Thymus (tissue), 11 donors: ENCODE measurements at regions not wholly inside any gene's neighbourhood (a gene's known extent, or its start where the extent isn't known, plus 50 kb on each side); places are given as distances from the start of the nearest gene placed in this dataset.
"Not testable (repeated sequence)": the region's sequence is repeated elsewhere in the genome, so short reads cannot be mapped to it uniquely, and the experiment has no call there.

ENCODE experiments used
- DNase-seq, 9 donors: peaks; one replicate each; pipeline ENCODE4 v3.0.0-alpha.2; 2013; ENCODE audit warnings: low spot score in 9 of 9, low read depth in 6 of 9, missing footprints in 1 of 9
- H3K27ac ChIP-seq, 2 donors: one replicate each; pipeline ENCODE4 v1.5.1; 2013; ENCODE audit warnings: control low read depth in 1 of 2, low read depth in 1 of 2, low read length in 1 of 2, mild to moderate bottlenecking in 1 of 2, moderate library complexity in 1 of 2
- H3K27me3 ChIP-seq, 2 donors: one replicate each; pipeline ENCODE4 v1.5.1; 2013; ENCODE audit warnings: low read length in 1 of 2; ENCODE audit not compliant: control insufficient read depth in 2 of 2, insufficient read depth in 1 of 2
- H3K36me3 ChIP-seq, 2 donors: one replicate each; pipeline ENCODE4 v1.5.1; 2013; ENCODE audit warnings: low read length in 1 of 2, mild to moderate bottlenecking in 1 of 2, moderate library complexity in 1 of 2; ENCODE audit not compliant: control insufficient read depth in 2 of 2, insufficient read depth in 2 of 2
- H3K4me1 ChIP-seq, 2 donors: one replicate each; pipeline ENCODE4 v1.5.1; 2013; ENCODE audit warnings: low read length in 2 of 2; ENCODE audit not compliant: control insufficient read depth in 2 of 2, insufficient read depth in 2 of 2
- H3K4me3 ChIP-seq, 2 donors: one replicate each; pipeline ENCODE4 v1.5.1; 2013; ENCODE audit warnings: low read length in 2 of 2, control low read depth in 1 of 2, mild to moderate bottlenecking in 1 of 2
- H3K9me3 ChIP-seq, 2 donors: one replicate each; pipeline ENCODE4 v1.5.1; 2013; ENCODE audit warnings: low read length in 1 of 2, mild to moderate bottlenecking in 1 of 2; ENCODE audit not compliant: control insufficient read depth in 2 of 2, insufficient read depth in 1 of 2
- WGBS: extraction: QIAGEN DNeasy Blood & Tissue Kit; methylation state at CpG from one replicate; pipeline ENCODE4 v1.1.7; 2013; 5-methylcytosine and 5-hydroxymethylcytosine counted together
- donor health status: healthy.

DNA sequence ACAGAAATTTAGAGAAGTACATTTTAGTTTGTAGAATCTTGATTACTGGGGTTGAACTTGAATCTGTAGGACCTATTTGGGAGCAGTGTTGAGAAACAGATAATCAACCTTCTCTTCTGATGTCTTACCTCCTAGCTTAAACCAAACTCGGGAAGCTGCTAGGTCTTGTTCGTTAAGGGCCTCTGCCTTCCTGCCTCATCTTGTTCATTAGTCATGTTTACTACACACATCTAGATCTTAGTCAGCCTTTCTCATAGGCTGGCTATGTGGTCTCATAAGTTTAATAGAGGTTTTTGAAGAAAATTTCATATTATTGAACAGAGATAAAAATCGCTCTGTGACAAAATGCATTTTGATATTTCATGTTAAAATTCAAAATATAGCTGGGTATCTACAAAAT, 331.0 kb upstream of the EDIL3 start:
- no peaks in the 10 kb centered on the region for H3K27me3 ChIP-seq
- H3K9me3 ChIP-seq: no peaks in the 10 kb centered on the region
- no peaks in the 10 kb centered on the region for H3K36me3 ChIP-seq
- no peak overlapping the region for H3K27ac ChIP-seq
- 98% methylated on average over 3 of the region's 3 CpGs for WGBS
- no peak for DNase-seq
- H3K4me1 ChIP-seq: no peaks in the 10 kb centered on the region
- H3K4me3 ChIP-seq: no peak overlapping the region

DNA sequence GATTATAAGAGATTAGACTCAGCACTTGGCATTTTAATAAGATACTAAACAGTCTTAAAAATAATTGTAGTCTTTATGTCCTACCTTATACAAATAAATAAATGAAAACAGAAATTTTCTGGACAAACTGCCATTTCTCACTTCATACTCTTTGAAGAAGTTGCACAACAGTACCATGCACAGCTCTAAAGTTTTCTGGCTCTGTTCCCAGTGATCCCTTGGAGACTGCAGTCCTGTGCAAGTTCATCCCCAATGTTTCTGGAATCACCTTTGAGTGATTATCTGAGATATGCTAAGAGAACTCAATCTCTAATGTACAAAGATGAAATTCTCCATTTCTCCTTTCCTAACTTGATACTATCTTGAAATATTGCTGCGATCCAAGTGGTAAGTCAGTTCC, 330.4 kb upstream of the EDIL3 start:
- 97% methylated on average over 1 of the region's 1 CpG for WGBS
- H3K27me3 ChIP-seq: no peaks in the 10 kb centered on the region
- no peaks in the 10 kb centered on the region for H3K4me1 ChIP-seq
- no peak overlapping the region for H3K27ac ChIP-seq
- no peaks in the 10 kb centered on the region for H3K36me3 ChIP-seq
- DNase-seq: no peak
- H3K9me3 ChIP-seq: no peaks in the 10 kb centered on the region
- H3K4me3 ChIP-seq: no peak overlapping the region

DNA sequence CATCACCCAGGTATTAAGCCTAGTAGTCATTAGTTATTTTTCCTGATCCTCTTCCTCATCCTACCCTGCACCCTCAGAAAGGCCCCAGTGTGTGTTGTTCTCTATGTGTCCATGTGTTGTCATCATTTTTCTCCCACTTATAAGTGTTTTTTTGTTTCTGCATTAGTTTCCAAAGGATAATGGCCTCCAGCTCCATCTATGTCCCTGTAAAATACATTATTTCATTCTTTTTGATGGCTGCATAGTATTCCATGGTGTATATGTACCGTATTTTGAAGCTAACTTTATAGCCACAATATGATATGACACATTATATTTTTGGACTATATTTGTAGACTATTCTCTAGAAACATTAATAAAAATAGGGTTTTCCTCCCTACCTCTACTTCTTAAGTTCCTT, 324.4 kb upstream of the EDIL3 start:
- Histone ChIP-seq H3K4me1 (no peaks in the 10 kb centered on the region), H3K27ac (no peak overlapping the region), H3K9me3 (no peaks in the 10 kb centered on the region), H3K27me3 (no peaks in the 10 kb centered on the region), H3K36me3 (no peaks in the 10 kb centered on the region), H3K4me3 (no peak overlapping the region)
- 100% methylated on average over 1 of the region's 1 CpG for WGBS
- no peak for DNase-seq

DNA sequence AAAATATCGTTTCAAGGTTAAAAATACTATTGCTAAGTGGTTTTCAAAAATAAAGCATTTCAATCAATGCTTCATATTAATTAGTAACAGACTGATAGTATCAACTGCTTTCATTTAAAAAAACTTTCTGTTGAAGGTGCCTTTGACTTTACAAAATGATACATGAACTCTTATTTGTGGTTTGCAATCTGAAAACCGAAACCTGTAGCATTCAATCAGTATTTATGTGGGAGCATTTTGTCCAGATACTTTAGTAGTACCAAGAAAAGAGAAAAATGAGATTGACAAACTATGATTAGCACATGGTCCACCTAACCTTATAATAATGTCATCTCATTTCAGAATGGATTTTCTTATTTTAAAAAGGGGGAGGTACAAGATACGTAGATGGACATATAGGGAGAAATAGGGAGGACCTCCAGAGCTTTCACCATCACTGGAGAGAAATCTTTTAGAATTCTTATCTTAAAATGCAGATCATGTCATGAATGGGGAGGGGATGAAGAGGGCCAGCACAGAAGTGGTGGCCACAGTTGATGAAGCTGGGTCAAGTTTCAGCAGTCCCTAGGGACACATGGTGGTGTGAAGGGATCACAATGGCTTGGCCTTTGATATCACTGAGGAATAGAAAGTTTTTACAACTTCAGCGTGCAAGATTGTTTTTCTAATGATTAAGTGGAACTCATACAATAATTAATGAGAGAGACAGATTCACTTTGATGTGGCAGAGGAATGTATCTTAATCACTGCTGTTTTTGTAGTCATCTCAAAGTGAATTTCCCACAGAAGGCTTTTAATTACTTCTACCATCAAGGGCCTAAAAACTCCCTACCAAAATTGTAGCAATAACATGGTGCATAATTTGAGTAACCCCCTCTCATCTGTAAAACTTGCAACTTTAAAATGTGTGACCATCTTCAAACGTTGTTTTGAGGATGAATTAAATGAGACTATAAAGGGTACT, 322.3 kb upstream of the EDIL3 start:
- Histone ChIP-seq H3K27ac (no peak overlapping the region), H3K27me3 (no peaks in the 10 kb centered on the region), H3K4me1 (no peaks in the 10 kb centered on the region), H3K9me3 (no peaks in the 10 kb centered on the region), H3K36me3 (no peaks in the 10 kb centered on the region), H3K4me3 (no peak overlapping the region)
- 69% methylated on average over 5 of the region's 5 CpGs for WGBS
- DNase-seq: no peak

DNA sequence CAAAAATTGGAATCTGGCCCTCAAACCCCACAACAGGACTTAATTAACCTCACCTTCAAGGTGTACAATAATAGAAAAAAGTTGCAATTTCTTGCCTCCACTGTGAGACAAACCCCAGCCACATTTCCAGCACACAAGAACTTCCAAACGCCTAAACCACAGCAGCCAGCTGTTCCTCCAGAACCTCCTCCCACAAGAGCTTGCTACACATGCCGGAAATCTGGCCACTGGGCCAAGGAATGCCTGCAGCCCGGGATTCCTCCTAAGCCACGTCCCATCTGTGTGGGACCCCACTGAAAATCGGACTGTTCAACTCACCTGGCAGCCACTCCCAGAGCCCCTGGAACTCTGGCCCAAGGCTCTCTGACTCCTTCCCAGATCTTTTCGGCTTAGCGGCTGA, 315.9 kb upstream of the EDIL3 start:
- DNase-seq, H3K27me3 ChIP-seq, H3K4me3 ChIP-seq, H3K36me3 ChIP-seq, H3K9me3 ChIP-seq, H3K27ac ChIP-seq, H3K4me1 ChIP-seq: not testable (repeated sequence)
- 96% methylated on average over 6 of the region's 7 CpGs for WGBS

DNA sequence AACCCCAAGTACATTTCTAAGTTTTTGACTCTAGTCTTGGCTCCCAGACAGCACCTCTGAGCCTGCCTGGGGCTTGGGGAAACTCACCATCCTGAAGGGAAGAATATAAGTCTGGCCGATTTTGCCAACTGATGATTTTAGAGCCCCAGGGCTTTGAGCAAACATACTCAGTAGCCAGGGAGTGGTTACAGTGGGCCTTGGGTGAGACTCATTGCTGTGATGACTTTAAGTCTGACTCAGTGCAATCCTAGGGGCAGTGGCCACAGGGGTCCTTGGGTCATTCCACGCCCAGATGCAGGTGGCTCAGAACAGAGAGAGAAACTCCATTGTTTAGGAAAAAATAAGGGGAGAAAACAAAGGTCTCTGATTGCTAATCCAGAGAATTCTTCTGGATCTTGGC, 312.0 kb upstream of the EDIL3 start:
- 96% methylated on average over 2 of the region's 2 CpGs for WGBS
- H3K27ac ChIP-seq: no peak overlapping the region
- peaks cover 0 to 3% of the 10 kb centered on the region in 2 donors for H3K9me3 ChIP-seq
- H3K27me3 ChIP-seq: no peaks in the 10 kb centered on the region
- no peaks in the 10 kb centered on the region for H3K4me1 ChIP-seq
- H3K4me3 ChIP-seq: no peak overlapping the region
- no peaks in the 10 kb centered on the region for H3K36me3 ChIP-seq
- DNase-seq: no peak

DNA sequence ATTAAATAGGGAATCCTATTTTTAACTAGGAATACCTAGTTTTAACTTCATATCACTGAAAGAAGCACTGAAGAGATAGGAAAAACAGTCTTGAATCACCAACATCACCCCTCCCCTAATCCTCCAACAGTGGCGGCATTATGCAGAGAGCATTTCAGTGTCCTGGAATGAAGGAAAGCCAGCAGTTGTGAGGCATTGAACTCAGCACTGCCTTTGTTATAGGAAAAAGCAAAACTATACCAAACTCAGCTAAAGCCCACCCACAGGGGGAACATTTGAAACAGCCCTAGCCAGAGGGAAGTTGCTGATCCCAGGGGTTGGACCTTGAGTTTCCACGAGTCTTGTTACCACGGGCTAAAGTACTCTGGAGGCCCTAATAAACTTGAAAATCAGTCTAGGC, 310.6 kb upstream of the EDIL3 start:
- no peak for DNase-seq
- H3K36me3 ChIP-seq: no peaks in the 10 kb centered on the region
- H3K9me3 ChIP-seq: peaks cover 0 to 3% of the 10 kb centered on the region in 2 donors
- no peak overlapping the region for H3K27ac ChIP-seq
- H3K4me1 ChIP-seq: no peaks in the 10 kb centered on the region
- no peaks in the 10 kb centered on the region for H3K27me3 ChIP-seq
- 90% methylated on average over 3 of the region's 3 CpGs for WGBS
- no peak overlapping the region for H3K4me3 ChIP-seq

DNA sequence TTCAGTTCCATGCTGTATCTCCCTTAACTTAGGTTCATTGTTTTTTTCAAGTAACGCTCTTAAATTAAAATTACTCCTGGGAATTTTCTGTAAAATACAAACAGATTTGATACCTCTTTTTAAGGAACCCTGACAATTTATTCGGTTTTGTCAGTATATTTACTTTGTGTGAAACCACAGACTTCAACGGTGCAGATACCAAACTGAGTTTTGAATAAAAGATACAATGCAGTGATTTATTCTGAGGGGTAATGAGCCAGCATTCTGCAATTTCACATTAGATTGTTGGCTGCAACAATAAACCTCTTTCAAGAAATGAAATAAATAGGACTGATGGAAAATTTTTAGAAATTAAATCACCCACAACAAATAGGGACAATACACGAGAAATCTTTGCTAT, 308.6 kb upstream of the EDIL3 start:
- Histone ChIP-seq H3K27ac (no peak overlapping the region), H3K4me1 (no peaks in the 10 kb centered on the region), H3K27me3 (no peaks in the 10 kb centered on the region), H3K4me3 (no peak overlapping the region), H3K36me3 (no peaks in the 10 kb centered on the region), H3K9me3 (peaks cover 0 to 3% of the 10 kb centered on the region in 2 donors)
- 93% methylated on average over 4 of the region's 4 CpGs for WGBS
- no peak for DNase-seq

DNA sequence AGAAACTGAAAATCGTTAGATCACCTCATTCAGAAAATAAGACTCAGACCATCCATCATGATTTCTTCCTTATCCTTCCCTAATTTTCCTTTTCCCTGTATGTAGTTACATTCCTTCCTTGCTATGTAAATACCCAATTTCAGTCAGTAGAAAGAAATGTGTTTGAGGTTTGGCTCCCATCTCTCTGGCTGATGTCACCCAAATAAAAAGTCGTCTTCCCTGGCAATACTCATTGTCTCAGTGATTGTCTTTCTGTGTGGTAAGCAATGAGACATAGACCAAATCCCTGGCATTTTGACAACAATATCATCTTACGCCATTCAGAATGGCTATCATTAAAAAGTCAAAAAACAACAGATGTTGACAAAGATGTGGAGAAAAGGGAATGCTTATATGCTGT, 303.9 kb upstream of the EDIL3 start:
- 61% methylated on average over 3 of the region's 3 CpGs for WGBS

More for the DNA sequence above, 303.9 kb upstream of the EDIL3 start:
- H3K4me1 ChIP-seq: no peaks in the 10 kb centered on the region
- no peaks in the 10 kb centered on the region for H3K36me3 ChIP-seq
- DNase-seq: no peak
- no peak overlapping the region for H3K4me3 ChIP-seq
- no peak overlapping the region for H3K27ac ChIP-seq
- H3K9me3 ChIP-seq: no peaks in the 10 kb centered on the region
- H3K27me3 ChIP-seq: no peaks in the 10 kb centered on the region
